ENCODE measurements at regions not wholly inside any gene's neighbourhood (a gene's known extent, or its start where the extent isn't known, plus 50 kb on each side); places are given as distances from the start of the nearest gene placed in this dataset.

DNA sequence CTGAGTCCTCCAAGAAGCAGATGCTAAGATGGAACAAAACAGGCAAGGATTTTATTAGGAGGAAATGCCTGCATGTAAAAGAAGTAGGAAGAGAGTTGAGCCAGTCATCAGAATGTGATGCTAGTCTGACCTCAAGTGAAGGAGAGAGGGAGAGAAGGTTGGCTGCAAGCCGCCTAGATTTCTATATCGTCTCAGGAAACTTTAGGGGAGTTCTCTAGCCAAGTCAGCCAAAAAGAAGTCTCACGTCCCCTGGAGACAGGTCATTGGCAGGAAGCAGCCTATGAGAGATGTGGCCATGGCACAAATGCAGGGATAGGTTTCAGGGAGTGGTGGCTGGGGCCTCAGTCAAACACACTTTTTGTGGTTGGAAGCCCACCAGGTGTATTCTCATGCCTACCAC, 378.0 kb downstream of the CD109 start:
- H3K9me3 ChIP-seq: no peaks in the 10 kb centered on the region
- no peaks in the 10 kb centered on the region for H3K36me3 ChIP-seq
- TF ChIP-seq POLR2A (IDR thresholded peaks at IDR 0.05) (no peak), POLR2AphosphoS5 (IDR thresholded peaks at IDR 0.05) (no peak), CTCF (IDR thresholded peaks at IDR 0.05) (no peak)
- H3K4me3 ChIP-seq: no peak overlapping the region
- no peaks in the 10 kb centered on the region for H3K4me1 ChIP-seq (replicated peaks)
- intact Hi-C loops (cut with DNase I): no loop called here
- H3K27me3 ChIP-seq (replicated peaks; ENCODE audit: insufficient read depth): no peaks in the 10 kb centered on the region
- 62% methylated on average over 3 of the region's 3 CpGs for WGBS
- no peak overlapping the region for H3K27ac ChIP-seq
- no peak for DNase-seq (ENCODE audit: low spot score)

- TF ChIP-seq POLR2A (IDR thresholded peaks at IDR 0.05) (no peak), CTCF (IDR thresholded peaks at IDR 0.05) (no peak), POLR2AphosphoS5 (IDR thresholded peaks at IDR 0.05) (no peak)
- H3K36me3 ChIP-seq: no peaks in the 10 kb centered on the region
- H3K27ac ChIP-seq: no peak overlapping the region
- no peak for DNase-seq (ENCODE audit: low spot score)
- intact Hi-C loops (cut with DNase I): no loop called here
- H3K4me3 ChIP-seq: no peak overlapping the region
- H3K27me3 ChIP-seq (replicated peaks; ENCODE audit: insufficient read depth): no peaks in the 10 kb centered on the region
- no peaks in the 10 kb centered on the region for H3K9me3 ChIP-seq
- H3K4me1 ChIP-seq (replicated peaks): no peaks in the 10 kb centered on the region
- WGBS: 94% methylated on average over 1 of the region's 1 CpG
These were observed 377.4 kb downstream of the CD109 start for GRCh38 chr6:74073429-74073828.

DNA sequence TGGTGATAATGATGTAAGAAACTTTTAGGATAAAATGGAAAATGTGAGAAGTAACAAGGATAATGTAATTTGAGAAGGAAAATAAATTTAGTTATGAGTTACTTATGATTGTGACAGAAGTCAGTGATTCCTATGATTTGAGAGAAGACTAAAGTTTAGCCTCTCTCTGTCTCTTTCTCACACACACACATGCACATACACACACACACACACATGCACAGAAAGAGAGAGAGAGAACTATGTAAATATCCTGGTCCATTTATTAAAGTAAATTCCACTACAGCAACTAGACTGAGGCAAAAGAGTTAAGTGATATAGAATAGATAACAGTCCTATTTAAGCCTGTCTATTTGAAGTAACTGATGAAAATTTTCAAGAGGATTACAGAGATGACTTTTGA, 375.2 kb downstream of the CD109 start:
- Histone ChIP-seq H3K27me3 (replicated peaks; ENCODE audit: insufficient read depth) (no peaks in the 10 kb centered on the region), H3K27ac (no peak overlapping the region), H3K9me3 (no peaks in the 10 kb centered on the region), H3K4me3 (no peak overlapping the region), H3K4me1 (replicated peaks) (no peaks in the 10 kb centered on the region), H3K36me3 (no peaks in the 10 kb centered on the region)
- TF ChIP-seq POLR2A (IDR thresholded peaks at IDR 0.05) (no peak), POLR2AphosphoS5 (IDR thresholded peaks at IDR 0.05) (no peak), CTCF (IDR thresholded peaks at IDR 0.05) (no peak)
- intact Hi-C loops (cut with DNase I): no loop called here
- DNase-seq (ENCODE audit: low spot score): no peak

DNA sequence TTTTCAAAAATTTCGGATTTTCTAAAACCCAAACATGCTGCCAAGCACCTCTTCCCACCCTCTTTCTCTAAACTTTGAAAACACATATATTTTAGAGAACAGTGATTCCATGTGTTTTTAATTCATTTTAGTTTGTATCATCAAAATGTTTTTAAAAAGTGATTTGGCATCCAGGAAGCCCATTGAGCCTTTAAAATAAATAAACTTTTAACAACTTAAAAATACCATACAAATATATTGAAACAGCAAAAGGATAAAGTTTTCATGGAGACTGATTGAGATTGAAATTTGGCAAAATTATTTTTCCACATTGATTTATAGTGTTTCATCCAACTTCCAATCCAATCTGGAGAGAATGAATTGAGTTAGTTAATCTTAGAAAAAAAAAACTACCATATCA, 374.7 kb downstream of the CD109 start:
- Histone ChIP-seq H3K27me3 (replicated peaks; ENCODE audit: insufficient read depth) (no peaks in the 10 kb centered on the region), H3K4me1 (replicated peaks) (no peaks in the 10 kb centered on the region), H3K9me3 (no peaks in the 10 kb centered on the region), H3K36me3 (no peaks in the 10 kb centered on the region), H3K4me3 (no peak overlapping the region), H3K27ac (no peak overlapping the region)
- no peak for TF ChIP-seq POLR2AphosphoS5 (IDR thresholded peaks at IDR 0.05)
- no peak for TF ChIP-seq CTCF (IDR thresholded peaks at IDR 0.05)
- TF ChIP-seq POLR2A (IDR thresholded peaks at IDR 0.05): no peak
- WGBS: 80% methylated on average over 1 of the region's 1 CpG
- no peak for DNase-seq (ENCODE audit: low spot score)
- intact Hi-C loops (cut with DNase I): no loop called here

DNA sequence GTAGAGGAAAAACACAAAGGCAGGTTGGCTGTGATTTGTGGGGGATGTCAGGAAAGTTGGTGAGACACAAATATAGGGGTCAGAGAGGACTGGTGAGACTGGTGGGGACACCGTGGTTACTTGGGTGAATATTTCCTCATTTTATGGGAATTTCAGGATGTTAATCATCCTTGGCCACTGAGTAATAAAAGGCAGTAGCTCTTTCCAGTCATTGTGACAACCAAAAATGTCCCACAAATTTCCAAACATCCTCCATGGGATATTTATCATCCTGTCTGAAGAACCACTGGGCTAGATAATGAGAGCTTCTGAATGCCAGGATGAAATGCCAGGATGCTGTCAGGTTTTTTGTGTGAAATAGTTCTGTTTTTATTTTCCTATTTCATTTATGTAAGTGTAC, 374.1 kb downstream of the CD109 start:
- no peaks in the 10 kb centered on the region for H3K4me1 ChIP-seq (replicated peaks)
- no peak for DNase-seq (ENCODE audit: low spot score)
- intact Hi-C loops (cut with DNase I): no loop called here
- H3K27me3 ChIP-seq (replicated peaks; ENCODE audit: insufficient read depth): no peaks in the 10 kb centered on the region
- H3K4me3 ChIP-seq: no peak overlapping the region
- 37% methylated on average over 1 of the region's 1 CpG for WGBS
- H3K36me3 ChIP-seq: no peaks in the 10 kb centered on the region
- no peak for TF ChIP-seq POLR2AphosphoS5 (IDR thresholded peaks at IDR 0.05)
- no peak for TF ChIP-seq POLR2A (IDR thresholded peaks at IDR 0.05)
- no peak for TF ChIP-seq CTCF (IDR thresholded peaks at IDR 0.05)
- H3K9me3 ChIP-seq: no peaks in the 10 kb centered on the region
- no peak overlapping the region for H3K27ac ChIP-seq
